PC-9 (cell line): ENCODE measurements at regions not wholly inside any gene's neighbourhood (a gene's known extent, or its start where the extent isn't known, plus 50 kb on each side); places are given as distances from the start of the nearest gene placed in this dataset.
"Not testable (repeated sequence)": the region's sequence is repeated elsewhere in the genome, so short reads cannot be mapped to it uniquely, and the experiment has no call there.

Experiments
- CTCF ChIP-seq: fragments of 200-600 bp; sonication (generic); conservative IDR thresholded peaks from 2 replicates; pipeline ENCODE4 v1.6.1; 2017; ENCODE audit warnings: mixed run types, antibody characterized with exemption, mild to moderate bottlenecking, moderate library complexity
- EZH2 ChIP-seq: fragments of 200-600 bp; sonication (generic); IDR thresholded peaks from 2 replicates; pipeline ENCODE4 v1.8.0; 2017; ENCODE audit warnings: antibody characterized with exemption, low read depth

- not testable (repeated sequence) for TF ChIP-seq CTCF, EZH2
These were observed 117.7 kb downstream of the UNC93B1 start for GRCh38 chr11:67886207-67886606.
